ENCODE measurements at regions not wholly inside any gene's neighbourhood (a gene's known extent, or its start where the extent isn't known, plus 50 kb on each side); places are given as distances from the start of the nearest gene placed in this dataset.

- no peaks in the 10 kb centered on the region for H3K36me3 ChIP-seq
- TF ChIP-seq, protein P1, sequence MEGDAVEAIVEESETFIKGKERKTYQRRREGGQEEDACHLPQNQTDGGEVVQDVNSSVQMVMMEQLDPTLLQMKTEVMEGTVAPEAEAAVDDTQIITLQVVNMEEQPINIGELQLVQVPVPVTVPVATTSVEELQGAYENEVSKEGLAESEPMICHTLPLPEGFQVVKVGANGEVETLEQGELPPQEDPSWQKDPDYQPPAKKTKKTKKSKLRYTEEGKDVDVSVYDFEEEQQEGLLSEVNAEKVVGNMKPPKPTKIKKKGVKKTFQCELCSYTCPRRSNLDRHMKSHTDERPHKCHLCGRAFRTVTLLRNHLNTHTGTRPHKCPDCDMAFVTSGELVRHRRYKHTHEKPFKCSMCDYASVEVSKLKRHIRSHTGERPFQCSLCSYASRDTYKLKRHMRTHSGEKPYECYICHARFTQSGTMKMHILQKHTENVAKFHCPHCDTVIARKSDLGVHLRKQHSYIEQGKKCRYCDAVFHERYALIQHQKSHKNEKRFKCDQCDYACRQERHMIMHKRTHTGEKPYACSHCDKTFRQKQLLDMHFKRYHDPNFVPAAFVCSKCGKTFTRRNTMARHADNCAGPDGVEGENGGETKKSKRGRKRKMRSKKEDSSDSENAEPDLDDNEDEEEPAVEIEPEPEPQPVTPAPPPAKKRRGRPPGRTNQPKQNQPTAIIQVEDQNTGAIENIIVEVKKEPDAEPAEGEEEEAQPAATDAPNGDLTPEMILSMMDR (IDR thresholded peaks at IDR 0.05): no peak
- intact Hi-C loops (cut with DNase I): no loop called here
- H3K4me1 ChIP-seq: no peaks in the 10 kb centered on the region
- ATAC-seq (no peak), DNase-seq (no peak)
- H3K27me3 ChIP-seq: no peaks in the 10 kb centered on the region
- H3K9me3 ChIP-seq: no peaks in the 10 kb centered on the region
- H3K4me3 ChIP-seq: no peak overlapping the region
- WGBS, 2 donors: 97 to 99% methylated on average over 4 of the region's 4 CpGs
- no peak overlapping the region for H3K27ac ChIP-seq
These were observed 652.3 kb upstream of the ANKRD30A start for GRCh38 chr10:36473122-36473521.

DNA sequence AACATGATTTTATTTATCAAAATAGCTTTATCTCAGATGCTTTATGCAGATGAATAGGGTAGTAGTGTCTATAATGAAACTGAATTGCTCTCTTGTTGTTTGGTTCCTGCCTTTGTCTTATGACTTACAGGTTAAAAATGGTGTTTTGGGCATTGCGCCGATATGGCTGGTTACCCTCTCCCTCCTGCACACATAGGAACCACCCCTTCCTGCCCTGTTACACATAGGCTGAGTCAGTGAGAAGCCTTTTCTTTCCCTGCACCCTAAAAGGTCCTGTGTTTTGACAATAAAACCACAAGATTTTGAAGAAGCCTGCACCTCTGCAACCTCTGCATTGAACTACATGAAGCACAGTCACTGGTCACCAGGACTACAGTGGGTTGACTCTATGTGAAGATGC, 655.8 kb upstream of the ANKRD30A start:
- TF ChIP-seq, protein P1 (IDR thresholded peaks at IDR 0.05): no peak
- H3K36me3 ChIP-seq: no peaks in the 10 kb centered on the region
- no peak overlapping the region for H3K27ac ChIP-seq
- WGBS, 2 donors: 92% methylated on average over 2 of the region's 2 CpGs
- no peaks in the 10 kb centered on the region for H3K9me3 ChIP-seq
- no peaks in the 10 kb centered on the region for H3K27me3 ChIP-seq
- intact Hi-C loops (cut with DNase I): no loop called here
- ATAC-seq: no peak
- no peak for DNase-seq
- no peaks in the 10 kb centered on the region for H3K4me1 ChIP-seq
- no peak overlapping the region for H3K4me3 ChIP-seq

DNA sequence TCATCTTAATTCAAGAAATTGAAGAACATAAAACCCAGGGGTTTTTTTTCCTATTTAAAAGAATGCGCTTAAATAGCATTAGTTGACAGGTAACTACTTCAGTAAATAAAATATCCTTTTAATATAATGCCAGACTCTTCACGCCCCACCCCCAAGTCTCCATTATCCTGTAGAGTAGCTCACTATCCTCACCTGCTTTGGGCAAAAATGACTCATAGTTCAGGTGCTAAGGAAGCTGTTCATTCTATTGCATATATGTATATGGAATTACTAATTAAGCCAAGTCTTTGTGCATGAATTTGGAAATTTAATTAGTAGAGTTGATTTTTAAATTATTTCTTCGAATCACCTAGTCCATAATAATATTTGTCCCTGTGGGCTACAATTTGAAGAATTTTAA, 656.8 kb upstream of the ANKRD30A start:
- intact Hi-C loops (cut with DNase I): no loop called here
- TF ChIP-seq, protein P1 (IDR thresholded peaks at IDR 0.05): no peak
- Histone ChIP-seq H3K9me3 (no peaks in the 10 kb centered on the region), H3K4me1 (no peaks in the 10 kb centered on the region), H3K4me3 (no peak overlapping the region), H3K36me3 (no peaks in the 10 kb centered on the region), H3K27me3 (no peaks in the 10 kb centered on the region), H3K27ac (no peak overlapping the region)
- ATAC-seq (no peak), DNase-seq (no peak)
- WGBS, 2 donors: 94 to 100% methylated on average over 3 of the region's 3 CpGs

GRCh38 chr10:36465604-36466379, 659.6 kb upstream of the ANKRD30A start:
- WGBS, 2 donors: 94 to 96% methylated on average over 3 of the region's 3 CpGs
- no peak overlapping the region for H3K4me3 ChIP-seq
- intact Hi-C loops (cut with DNase I): no loop called here
- H3K36me3 ChIP-seq: no peaks in the 10 kb centered on the region
- TF ChIP-seq, protein P1 (IDR thresholded peaks at IDR 0.05): no peak
- no peaks in the 10 kb centered on the region for H3K9me3 ChIP-seq
- no peaks in the 10 kb centered on the region for H3K27me3 ChIP-seq
- ATAC-seq (no peak), DNase-seq (no peak)
- peaks cover 0 to 5% (median 0%) of the 10 kb centered on the region in 9 donors for H3K4me1 ChIP-seq
- H3K27ac ChIP-seq: no peak overlapping the region

Data from heart right ventricle (tissue), 16 donors.